ENCODE measurements at regions not wholly inside any gene's neighbourhood (a gene's known extent, or its start where the extent isn't known, plus 50 kb on each side); places are given as distances from the start of the nearest gene placed in this dataset.

GRCh38 chr5:68834491-68834981 is 259.3 kb upstream of the SLC30A5 start:
- TF ChIP-seq ZNF621 (tag by site-specific recombination; IDR thresholded peaks at IDR 0.05) (no peak), PRDM2 (tag by site-specific recombination; IDR thresholded peaks at IDR 0.05; ENCODE audit: borderline replicate concordance) (no peak), CTCF (tag by site-specific recombination; IDR thresholded peaks at IDR 0.05) (no peak), ZBTB44 (tag by site-specific recombination; IDR thresholded peaks at IDR 0.05) (no peak), SALL2 (tag by site-specific recombination; IDR thresholded peaks at IDR 0.05; ENCODE audit: borderline replicate concordance) (no peak), ZBTB6 (tag by site-specific recombination; IDR thresholded peaks at IDR 0.05) (no peak), REST (tag by site-specific recombination; IDR thresholded peaks at IDR 0.05) (no peak), ZEB2 (tag by site-specific recombination; IDR thresholded peaks at IDR 0.05) (no peak), ZNF510 (tag by site-specific recombination; IDR thresholded peaks at IDR 0.05; ENCODE audit: insufficient replicate concordance) (no peak), ZFP3 (tag by site-specific recombination; IDR thresholded peaks at IDR 0.05; ENCODE audit: low read depth) (no peak)
